GM19438 (cell line): ENCODE measurements at regions not wholly inside any gene's neighbourhood (a gene's known extent, or its start where the extent isn't known, plus 50 kb on each side); places are given as distances from the start of the nearest gene placed in this dataset.

Experiments used
- ATAC-seq: cut with Tn5 transposase; IDR thresholded peaks from one replicate; pipeline ENCODE4 v1.9.1; 2021; ENCODE audit warnings: low read depth; ENCODE audit not compliant: unreplicated experiment

GRCh38 chr4:102439812-102440211, 61.3 kb upstream of the NFKB1 start:
- no peak for ATAC-seq

GRCh38 chr4:102440498-102440897, 60.7 kb upstream of the NFKB1 start:
- no peak for ATAC-seq

DNA sequence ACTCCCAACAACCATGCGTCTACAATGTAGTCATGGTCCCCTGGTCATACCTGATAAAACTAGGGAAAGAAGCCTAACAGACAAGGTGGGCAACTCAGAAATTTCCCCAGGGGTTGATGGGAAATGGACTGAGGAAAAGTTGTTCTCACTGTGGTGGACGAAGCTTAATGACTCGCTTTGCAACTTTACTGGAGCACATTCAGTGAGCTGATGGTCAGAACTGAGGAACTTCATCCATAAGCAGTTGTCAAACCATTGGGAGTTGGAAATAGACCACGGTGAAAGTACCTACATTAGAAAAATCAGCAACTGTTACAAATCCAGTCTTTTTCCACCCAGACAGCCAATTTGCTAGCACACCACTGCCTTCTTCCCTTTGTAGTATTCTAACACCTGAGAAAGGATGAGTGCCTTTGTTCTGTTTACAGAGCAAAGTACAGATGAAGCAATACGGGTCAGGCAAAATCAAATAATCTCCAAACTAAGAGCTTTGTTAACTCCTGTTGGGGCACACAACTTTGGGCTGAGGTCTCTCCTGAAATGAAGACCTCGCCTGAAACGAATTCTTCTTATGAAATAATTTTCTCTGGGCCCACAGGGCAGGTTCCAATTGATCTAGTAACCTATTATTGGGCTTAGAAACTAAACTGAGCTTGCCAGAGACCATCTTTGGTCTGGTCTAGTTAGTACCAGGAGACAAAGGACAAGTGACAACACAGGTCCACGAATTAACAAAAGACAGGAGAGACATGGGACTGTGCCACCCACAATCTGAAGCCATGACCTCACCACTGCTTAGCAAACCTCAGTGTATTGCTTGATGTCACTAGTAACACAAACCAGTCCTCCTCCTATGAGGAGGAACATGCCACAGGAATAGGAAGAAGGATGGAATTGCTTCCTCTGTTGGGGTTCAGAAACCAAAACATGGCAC, 58.9 kb upstream of the NFKB1 start:
- ATAC-seq: no peak

DNA sequence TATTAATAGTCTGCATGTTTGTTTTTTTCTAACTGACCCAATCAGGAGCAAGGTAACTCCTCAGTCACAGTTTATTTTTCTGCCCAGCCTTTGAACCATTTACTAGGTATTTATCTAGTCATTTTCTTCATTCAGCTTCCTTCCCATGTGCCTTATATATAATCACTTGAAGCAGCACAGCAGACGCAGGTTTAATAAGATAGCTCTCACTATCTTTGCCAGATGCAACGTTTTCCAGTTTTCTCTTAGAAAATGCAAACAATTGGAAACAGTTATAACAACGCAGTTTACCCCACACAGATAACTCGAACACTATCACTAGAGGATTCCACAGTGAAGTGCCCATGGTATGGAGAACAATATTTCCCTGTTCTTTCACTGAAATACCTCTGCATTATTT, 56.4 kb upstream of the NFKB1 start:
- ATAC-seq: no peak

DNA sequence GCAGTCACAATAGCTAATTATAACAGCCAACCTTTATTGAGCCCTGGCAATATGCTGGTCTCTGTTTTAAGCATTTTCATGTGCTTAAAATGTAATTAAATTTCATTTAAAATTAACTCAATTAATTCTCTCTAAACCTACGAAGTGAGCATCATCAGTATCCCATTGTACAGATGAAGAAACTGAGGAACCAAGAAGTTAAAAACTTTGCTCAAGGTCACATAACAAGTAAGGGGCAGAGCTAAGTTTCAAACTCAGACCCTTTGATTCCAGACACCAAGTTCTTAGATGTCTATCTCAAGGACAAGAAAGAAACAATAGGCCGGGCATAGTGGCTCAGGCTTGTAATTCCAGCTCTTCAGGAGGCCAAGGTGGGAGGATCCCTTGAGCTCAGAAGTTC, 55.9 kb upstream of the NFKB1 start:
- no peak for ATAC-seq

DNA sequence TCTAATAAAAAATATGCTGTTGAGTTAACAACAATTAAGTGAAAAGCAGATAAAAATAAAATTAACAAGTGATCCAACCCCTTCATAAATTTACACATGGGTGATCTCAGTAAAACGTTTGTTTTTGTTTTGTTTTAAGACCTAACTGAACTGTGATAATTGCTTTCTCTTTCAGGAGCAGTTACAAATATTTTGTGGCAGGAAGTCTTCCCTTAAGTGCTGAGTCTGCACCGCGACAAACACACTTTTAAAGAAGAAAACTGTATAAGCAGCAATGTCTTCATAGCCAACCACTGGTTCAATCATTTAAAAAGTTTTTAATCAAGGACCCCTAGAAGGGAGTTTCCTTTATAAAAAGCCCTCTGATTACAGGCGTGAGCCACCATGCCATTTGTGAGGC, 53.7 kb upstream of the NFKB1 start:
- ATAC-seq: peak; percentile 73

GRCh38 chr4:102449751-102450352, 51.3 kb upstream of the NFKB1 start:
- ATAC-seq: peak; percentile 67

DNA sequence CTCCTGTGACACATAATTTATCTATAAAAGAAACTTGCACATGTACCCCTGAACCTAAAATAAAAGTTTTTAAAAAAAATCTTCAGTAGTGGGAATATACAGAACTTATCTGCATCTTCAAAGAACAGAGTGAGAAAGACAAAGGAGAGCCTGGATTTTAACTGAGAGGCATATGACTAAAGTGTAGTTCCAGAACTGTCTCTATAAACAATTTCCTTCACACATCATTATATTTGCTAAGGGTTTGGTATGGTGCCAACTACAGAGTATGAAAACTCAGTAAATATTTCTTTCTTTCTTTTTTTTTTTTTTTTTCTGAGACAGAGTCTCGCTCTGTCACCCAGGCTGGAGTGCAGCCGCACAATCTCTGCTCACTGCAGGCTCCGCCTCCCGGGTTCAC, 49.9 kb upstream of the NFKB1 start:
- no peak for ATAC-seq
